Middle frontal gyrus (tissue), 1 donor: ENCODE measurements at regions not wholly inside any gene's neighbourhood (a gene's known extent, or its start where the extent isn't known, plus 50 kb on each side); places are given as distances from the start of the nearest gene placed in this dataset.
"Not testable (repeated sequence)": the region's sequence is repeated elsewhere in the genome, so short reads cannot be mapped to it uniquely, and the experiment has no call there.

ENCODE experiments used
- DNase-seq: peaks from one replicate; pipeline ENCODE4 v3.0.0-alpha.2; 2015; ENCODE audit warnings: low spot score; ENCODE audit errors: extremely low spot score

- no peak for DNase-seq
Observed at GRCh38 chr6:48628316-48628715, 517.3 kb upstream of the PTCHD4 start.

- no peak for DNase-seq
Observed at GRCh38 chr6:48626421-48626820, 515.4 kb upstream of the PTCHD4 start.

GRCh38 chr6:48624631-48625030 lies 513.6 kb upstream of the PTCHD4 start:
- no peak for DNase-seq

GRCh38 chr6:48619771-48620170 lies 508.8 kb upstream of the PTCHD4 start:
- DNase-seq: no peak

GRCh38 chr6:48615041-48615440 lies 504.0 kb upstream of the PTCHD4 start:
- DNase-seq: no peak

- no peak for DNase-seq
Observed at GRCh38 chr6:48614326-48614725, 503.3 kb upstream of the PTCHD4 start.

GRCh38 chr6:48613231-48613949 lies 502.4 kb upstream of the PTCHD4 start:
- DNase-seq: peak; percentile 27

- no peak for DNase-seq
Observed at GRCh38 chr6:48611332-48611731, 500.3 kb upstream of the PTCHD4 start.

GRCh38 chr6:48610846-48611245 lies 499.8 kb upstream of the PTCHD4 start:
- no peak for DNase-seq

- no peak for DNase-seq
Observed at GRCh38 chr6:48606618-48607017, 495.6 kb upstream of the PTCHD4 start.

GRCh38 chr6:48597951-48598350 lies 487.0 kb upstream of the PTCHD4 start:
- DNase-seq: no peak

- no peak for DNase-seq
Observed at GRCh38 chr6:48596830-48597229, 485.8 kb upstream of the PTCHD4 start.

- not testable (repeated sequence) for DNase-seq
Observed at GRCh38 chr6:48591158-48591557, 480.2 kb upstream of the PTCHD4 start.

GRCh38 chr6:48584846-48585245 lies 473.8 kb upstream of the PTCHD4 start:
- DNase-seq: no peak

GRCh38 chr6:48570656-48571055 lies 459.7 kb upstream of the PTCHD4 start:
- no peak for DNase-seq

- no peak for DNase-seq
Observed at GRCh38 chr6:48568856-48569255, 457.9 kb upstream of the PTCHD4 start.

GRCh38 chr6:48567016-48567415 lies 456.0 kb upstream of the PTCHD4 start:
- no peak for DNase-seq

GRCh38 chr6:48564036-48564820 lies 453.2 kb upstream of the PTCHD4 start:
- DNase-seq: no peak

GRCh38 chr6:48563433-48563832 lies 452.4 kb upstream of the PTCHD4 start:
- DNase-seq: no peak

- DNase-seq: no peak
Observed at GRCh38 chr6:48560408-48560807, 449.4 kb upstream of the PTCHD4 start.

- DNase-seq: no peak
Observed at GRCh38 chr6:48553467-48554189, 442.6 kb upstream of the PTCHD4 start.

GRCh38 chr6:48552905-48553304 lies 441.9 kb upstream of the PTCHD4 start:
- no peak for DNase-seq
